Hematopoietic multipotent progenitor cell (in vitro differentiated cells): ENCODE measurements at regions not wholly inside any gene's neighbourhood (a gene's known extent, or its start where the extent isn't known, plus 50 kb on each side); places are given as distances from the start of the nearest gene placed in this dataset.
"Not testable (repeated sequence)": the region's sequence is repeated elsewhere in the genome, so short reads cannot be mapped to it uniquely, and the experiment has no call there.

Experiments used
- DNase-seq, 3 donors: peaks; one replicate each; pipeline ENCODE4 v3.0.0-alpha.2; 2011 to 2015; ENCODE audit warnings: low read depth in 2 of 3, low spot score in 2 of 3

GRCh38 chr2:13332060-13332459 lies 615.3 kb downstream of the TRIB2 start:
- no peak for DNase-seq

GRCh38 chr2:13334071-13334470 lies 617.3 kb downstream of the TRIB2 start:
- peak in 1 of 3 donors; percentile 26 for DNase-seq

- no peak for DNase-seq
Observed at GRCh38 chr2:13334545-13334944, 617.8 kb downstream of the TRIB2 start.

- DNase-seq = no peak
Observed at GRCh38 chr2:13335862-13336535, 619.3 kb downstream of the TRIB2 start.

GRCh38 chr2:13351068-13351467 lies 634.3 kb downstream of the TRIB2 start:
- no peak for DNase-seq

GRCh38 chr2:13353083-13353482 lies 636.3 kb downstream of the TRIB2 start:
- DNase-seq = no peak

GRCh38 chr2:13354031-13354430 lies 637.3 kb downstream of the TRIB2 start:
- DNase-seq = no peak

- DNase-seq = not testable (repeated sequence)
Observed at GRCh38 chr2:13381928-13382327, 665.2 kb downstream of the TRIB2 start.

- not testable (repeated sequence) for DNase-seq
Observed at GRCh38 chr2:13389172-13389571, 672.4 kb downstream of the TRIB2 start.

- no peak for DNase-seq
Observed at GRCh38 chr2:13390676-13391075, 673.9 kb downstream of the TRIB2 start.

GRCh38 chr2:13401312-13401711 lies 684.6 kb downstream of the TRIB2 start:
- no peak for DNase-seq

GRCh38 chr2:13413989-13414388 lies 697.3 kb downstream of the TRIB2 start:
- DNase-seq = no peak

GRCh38 chr2:13414897-13415296 lies 698.2 kb downstream of the TRIB2 start:
- no peak for DNase-seq

- no peak for DNase-seq
Observed at GRCh38 chr2:13433954-13434353, 717.2 kb downstream of the TRIB2 start.

GRCh38 chr2:13443554-13444261 lies 727.0 kb downstream of the TRIB2 start:
- DNase-seq = not testable (repeated sequence)

- no peak for DNase-seq
Observed at GRCh38 chr2:13462464-13462863, 745.7 kb downstream of the TRIB2 start.

- no peak for DNase-seq
Observed at GRCh38 chr2:13466076-13466475, 749.3 kb downstream of the TRIB2 start.

GRCh38 chr2:13474538-13474937 lies 757.8 kb downstream of the TRIB2 start:
- DNase-seq = no peak

- no peak for DNase-seq
Observed at GRCh38 chr2:13480057-13480456, 763.3 kb downstream of the TRIB2 start.

- no peak for DNase-seq
Observed at GRCh38 chr2:13481201-13481600, 764.5 kb downstream of the TRIB2 start.

- DNase-seq = no peak
Observed at GRCh38 chr2:13485256-13485655, 768.5 kb downstream of the TRIB2 start.

GRCh38 chr2:13488965-13489364 lies 772.2 kb downstream of the TRIB2 start:
- DNase-seq = no peak
